ENCODE measurements at regions not wholly inside any gene's neighbourhood (a gene's known extent, or its start where the extent isn't known, plus 50 kb on each side); places are given as distances from the start of the nearest gene placed in this dataset.

GRCh38 chr13:80030491-80030890, 310.4 kb downstream of the SPRY2 start:
- no peak for TF ChIP-seq CTCF (IDR thresholded peaks at IDR 0.05)
- TF ChIP-seq POLR2AphosphoS5 (IDR thresholded peaks at IDR 0.05): no peak

All from prostate gland (tissue), 2 donors.